HS-27A (cell line): ENCODE measurements at regions not wholly inside any gene's neighbourhood (a gene's known extent, or its start where the extent isn't known, plus 50 kb on each side); places are given as distances from the start of the nearest gene placed in this dataset.

ENCODE experiments used
- DNase-seq: peaks from one replicate; pipeline ENCODE4 v3.0.0-alpha.2; 2012; ENCODE audit warnings: low read depth, missing footprints

DNA sequence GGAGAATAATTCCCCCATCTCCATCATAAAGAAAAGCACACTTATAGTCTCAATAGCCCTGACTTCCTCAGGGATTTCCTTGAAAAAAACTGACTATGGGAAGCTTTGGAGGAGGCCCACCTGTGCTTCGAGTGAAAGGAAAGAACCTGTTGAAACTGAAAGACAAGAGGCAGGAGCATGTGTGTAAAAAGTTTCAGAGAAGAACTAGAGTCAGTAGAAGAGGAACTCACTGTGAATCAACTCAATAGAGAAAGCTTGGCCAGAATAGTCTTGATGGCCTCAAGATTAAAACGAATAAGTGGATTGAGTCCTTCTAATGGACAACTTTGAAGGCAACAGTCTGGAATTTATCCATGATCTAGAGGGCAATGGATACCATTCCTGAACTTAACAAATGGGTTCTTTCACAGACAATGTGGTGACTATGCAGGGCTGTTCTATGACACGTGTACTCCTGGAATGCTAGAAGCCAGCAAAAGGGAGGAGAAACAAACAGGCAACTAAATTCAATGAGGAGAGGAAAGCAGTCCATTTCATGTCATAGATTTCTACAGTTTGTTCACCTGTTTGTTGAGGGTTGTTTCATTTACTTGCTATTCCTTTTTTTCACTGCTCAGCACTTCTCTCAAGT lies 442.3 kb downstream of the GRB14 start:
- no peak for DNase-seq

DNA sequence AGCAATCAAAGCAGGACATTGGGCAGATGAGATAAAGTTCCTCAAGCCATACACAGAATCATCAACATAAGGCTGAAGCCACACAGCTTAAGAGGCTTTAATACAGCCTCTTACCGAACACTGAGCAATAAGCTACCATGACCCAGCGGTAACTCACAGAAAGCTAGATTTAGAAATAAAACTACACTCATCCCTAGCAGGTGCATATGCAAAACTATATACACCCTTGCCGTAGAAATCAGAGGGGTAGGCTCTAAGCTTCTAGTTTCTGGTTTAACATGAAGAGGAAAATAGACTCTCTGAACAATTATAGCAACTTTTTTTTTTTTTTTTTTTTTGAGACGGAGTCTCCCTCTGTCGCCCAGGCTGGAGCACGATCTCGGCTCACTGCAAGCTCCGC lies 428.8 kb upstream of the FIGN start:
- no peak for DNase-seq

DNA sequence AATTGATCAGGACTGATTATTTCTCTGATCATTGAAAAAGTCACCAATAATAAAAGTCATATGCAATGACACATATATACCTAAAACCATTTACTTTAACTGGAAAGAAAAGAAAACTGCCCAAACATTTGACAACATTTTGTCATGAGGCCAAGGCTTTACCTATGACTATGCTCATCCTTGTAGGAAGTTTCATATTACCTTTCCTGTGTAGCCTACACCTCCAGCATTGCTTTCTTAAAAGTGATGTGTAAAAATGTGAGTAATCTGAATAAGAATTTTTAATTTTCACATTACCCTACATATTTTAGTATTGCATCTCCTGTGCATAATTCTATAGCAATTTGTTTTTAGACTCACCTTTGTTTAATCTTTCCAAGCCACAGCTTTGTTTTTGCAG lies 419.8 kb upstream of the FIGN start:
- no peak for DNase-seq

GRCh38 chr2:164151522-164151921 lies 415.7 kb upstream of the FIGN start:
- DNase-seq, result no peak

DNA sequence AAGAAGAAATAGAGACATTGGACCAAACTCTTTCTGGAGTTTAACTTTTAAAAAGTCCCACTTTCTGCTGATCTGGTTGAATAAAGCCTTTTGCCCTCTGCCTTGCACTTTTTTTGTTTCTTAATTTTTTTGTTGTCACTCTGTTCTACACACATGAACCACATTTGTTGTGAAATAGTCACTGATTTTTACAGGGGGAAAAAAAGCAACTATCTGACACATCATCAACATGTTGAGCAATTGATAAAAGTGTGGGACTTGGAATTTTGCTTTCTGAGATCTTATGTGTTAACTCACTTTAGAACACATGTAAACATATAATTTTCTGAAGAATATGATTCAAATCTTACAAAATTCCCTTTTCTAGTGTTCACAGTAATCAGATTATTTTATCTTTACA lies 414.8 kb upstream of the FIGN start:
- no peak for DNase-seq

DNA sequence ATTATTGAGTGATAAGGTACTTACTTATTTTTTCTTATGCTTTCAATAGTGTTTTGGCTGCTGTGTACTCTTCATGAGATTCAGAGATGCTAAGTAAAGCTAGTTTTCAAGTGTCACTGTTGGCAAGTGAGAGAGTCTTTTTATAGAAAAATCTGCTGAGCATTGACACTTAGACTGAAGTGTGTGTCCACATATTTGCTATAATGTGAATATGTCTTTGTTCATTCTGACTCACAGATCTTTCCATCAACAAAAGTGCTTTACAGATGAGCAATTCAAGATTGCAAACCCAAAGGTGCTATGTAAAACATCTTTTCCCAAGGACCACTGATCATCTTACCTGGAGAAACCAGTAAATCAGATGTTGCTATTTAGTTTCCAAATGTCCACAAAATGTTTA lies 410.6 kb upstream of the FIGN start:
- DNase-seq, result no peak

DNA sequence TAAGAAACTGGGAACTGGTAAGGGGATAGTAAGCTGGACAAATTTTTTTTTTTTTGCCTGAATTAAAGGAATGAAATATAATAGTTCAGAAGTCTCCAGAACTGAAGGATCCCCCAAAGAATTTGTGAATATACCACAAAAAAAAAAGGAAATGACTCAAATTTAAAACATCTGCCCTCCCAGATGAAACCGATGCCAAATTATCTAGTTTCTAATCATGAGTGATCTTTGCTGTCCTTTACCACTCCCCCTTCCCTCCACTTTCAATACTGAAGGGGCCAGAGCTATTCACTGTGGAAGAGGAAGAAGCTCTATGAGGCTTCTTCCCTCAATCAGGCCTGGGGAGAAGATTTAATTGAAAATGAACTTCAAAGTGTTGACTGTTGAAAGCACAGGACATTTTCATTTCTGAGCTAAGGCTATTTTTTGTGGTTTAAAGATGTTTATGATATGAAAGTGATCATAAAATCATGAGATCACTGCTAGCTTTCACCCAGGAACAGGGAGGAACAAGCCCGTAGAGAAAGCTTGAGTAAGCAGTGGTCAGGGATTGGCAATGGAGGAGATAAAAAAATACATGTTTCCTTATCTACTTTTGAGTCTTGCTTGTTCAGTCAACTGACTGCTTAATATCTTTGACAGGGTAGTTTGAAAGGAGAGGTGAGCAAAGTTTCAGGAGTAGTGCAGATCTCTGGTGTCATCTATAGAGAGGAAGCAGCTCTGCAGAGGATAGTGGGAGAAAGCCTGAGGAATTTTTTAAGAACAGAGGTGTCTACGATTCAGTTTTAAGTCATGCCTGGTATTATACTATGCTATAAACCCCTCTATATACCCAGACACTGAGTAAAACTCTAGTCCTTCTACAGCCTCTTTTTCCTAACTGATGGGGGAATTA lies 409.5 kb upstream of the FIGN start:
- DNase-seq, result peak; percentile 29

DNA sequence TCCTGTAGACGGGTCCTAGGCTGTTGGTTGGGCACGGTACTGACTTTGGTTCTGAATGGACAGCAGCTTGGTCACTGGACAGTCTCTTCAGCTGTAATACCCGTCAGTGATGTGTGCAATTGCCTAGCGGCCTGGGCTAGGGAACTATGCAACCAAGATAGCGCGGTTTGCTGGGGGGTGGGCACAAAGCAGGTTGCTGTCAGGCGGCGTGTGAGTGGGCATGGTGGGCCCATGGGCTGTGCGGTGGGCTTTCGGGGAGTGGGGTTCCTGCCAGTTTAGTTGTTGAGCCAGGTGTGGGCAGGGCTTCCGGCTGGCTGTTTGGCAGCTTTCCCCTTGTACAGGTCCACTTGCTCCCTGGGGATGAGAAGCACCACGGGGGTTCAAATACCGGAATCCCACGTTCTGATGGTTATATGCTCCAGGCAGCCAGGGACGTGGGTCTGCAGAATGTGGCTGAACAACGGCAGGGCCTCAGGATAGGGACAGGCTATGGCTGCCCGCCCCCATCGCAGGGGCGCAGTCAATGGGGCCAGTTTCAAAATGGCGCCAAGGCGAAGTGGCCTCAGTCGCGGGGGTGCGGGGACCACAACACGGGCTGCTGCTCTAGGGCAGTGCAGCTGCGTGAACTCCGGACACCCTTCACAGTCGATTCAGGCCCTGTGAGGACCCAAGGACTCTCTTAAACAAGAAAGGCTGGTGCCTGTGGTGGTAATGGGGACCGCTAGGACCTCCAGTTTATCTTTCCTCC lies 407.5 kb upstream of the FIGN start:
- DNase-seq, result no peak

GRCh38 chr2:164142755-164143154 lies 406.9 kb upstream of the FIGN start:
- no peak for DNase-seq

- no peak for DNase-seq
Measured at GRCh38 chr2:164141271-164141670, 405.5 kb upstream of the FIGN start.

DNA sequence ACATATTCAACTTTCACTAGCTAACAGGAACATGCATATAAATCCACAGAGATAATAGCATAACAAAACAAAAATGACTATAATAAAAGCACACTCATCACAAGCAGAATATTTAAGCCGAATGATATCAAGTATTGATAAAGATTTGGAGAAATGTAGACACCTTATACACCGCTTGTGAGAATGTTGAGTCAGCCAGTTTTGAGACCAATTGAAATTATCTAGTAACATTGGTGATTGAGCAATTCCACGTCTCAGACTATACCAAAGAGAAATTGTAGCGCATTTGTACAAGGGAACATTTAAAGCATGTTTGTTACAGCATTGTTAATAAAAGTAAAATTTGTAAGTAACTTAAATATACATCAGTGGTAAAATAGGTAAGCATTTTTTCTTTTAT lies 402.9 kb upstream of the FIGN start:
- no peak for DNase-seq

- no peak for DNase-seq
Measured at GRCh38 chr2:164134336-164134735, 398.5 kb upstream of the FIGN start.

- DNase-seq, result no peak
Measured at GRCh38 chr2:164127971-164128527, 392.2 kb upstream of the FIGN start.

- DNase-seq, result no peak
Measured at GRCh38 chr2:164126960-164127660, 391.3 kb upstream of the FIGN start.

- no peak for DNase-seq
Measured at GRCh38 chr2:164115806-164116205, 380.0 kb upstream of the FIGN start.

DNA sequence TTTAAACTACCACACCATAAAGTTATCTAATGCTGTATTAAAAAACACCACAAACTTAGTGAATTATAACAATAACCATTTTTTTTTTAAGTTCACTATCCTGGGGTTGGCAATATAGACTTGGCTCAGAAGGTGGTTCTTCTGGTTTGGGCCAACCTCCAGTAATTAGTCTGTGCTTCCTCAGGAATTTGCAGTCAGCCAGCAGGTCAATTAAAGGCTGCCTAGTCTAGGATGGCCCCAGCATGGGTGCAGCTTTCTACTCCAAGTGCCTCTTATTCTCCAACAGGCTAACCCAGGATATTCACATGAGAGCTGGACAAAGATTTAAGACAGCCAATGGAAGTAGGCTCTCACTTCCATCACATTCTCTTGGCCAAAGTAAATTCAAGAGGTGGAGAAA lies 379.1 kb upstream of the FIGN start:
- DNase-seq, result no peak

GRCh38 chr2:164112105-164112504 lies 376.3 kb upstream of the FIGN start:
- no peak for DNase-seq

DNA sequence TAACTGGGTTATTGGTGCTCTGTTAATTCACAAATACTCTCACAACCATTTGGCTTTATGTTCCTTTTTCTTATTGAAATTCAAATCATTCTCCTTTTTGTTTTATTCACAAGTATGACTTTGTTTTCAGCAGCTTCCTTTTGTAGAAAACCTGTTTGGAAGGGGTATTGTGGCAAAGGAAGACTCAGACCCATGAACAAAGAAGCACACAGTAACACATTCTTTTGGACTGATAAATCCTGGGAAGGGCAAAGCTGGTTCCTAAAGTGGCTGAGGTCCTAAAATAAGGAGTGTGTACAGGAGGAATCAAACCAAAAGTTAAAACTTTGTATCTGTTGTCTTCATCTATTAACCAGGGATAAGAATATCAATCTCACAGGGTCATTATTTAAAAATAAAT lies 374.7 kb upstream of the FIGN start:
- no peak for DNase-seq

- no peak for DNase-seq
Measured at GRCh38 chr2:164109006-164109405, 373.2 kb upstream of the FIGN start.

- DNase-seq, result no peak
Measured at GRCh38 chr2:164103271-164103670, 367.5 kb upstream of the FIGN start.

- DNase-seq, result no peak
Measured at GRCh38 chr2:164102366-164102765, 366.6 kb upstream of the FIGN start.

- DNase-seq, result no peak
Measured at GRCh38 chr2:164091673-164092072, 355.9 kb upstream of the FIGN start.
